Loucy (cell line): ENCODE measurements at regions not wholly inside any gene's neighbourhood (a gene's known extent, or its start where the extent isn't known, plus 50 kb on each side); places are given as distances from the start of the nearest gene placed in this dataset.

ENCODE experiments used
- EZH2phosphoT487 ChIP-seq: fragments of 200-600 bp; IDR thresholded peaks from 2 replicates; pipeline ENCODE4 v1.6.1; 2018; ENCODE audit warnings: antibody characterized with exemption, mild to moderate bottlenecking, moderate library complexity, borderline replicate concordance
- TF ChIP-seq, protein P1 (sequence below): fragments of 200-600 bp; sonication (generic); conservative IDR thresholded peaks from 2 replicates; pipeline ENCODE4 v1.5.1; 2014; ENCODE audit warnings: mild to moderate bottlenecking, antibody characterized with exemption, low read length

DNA sequence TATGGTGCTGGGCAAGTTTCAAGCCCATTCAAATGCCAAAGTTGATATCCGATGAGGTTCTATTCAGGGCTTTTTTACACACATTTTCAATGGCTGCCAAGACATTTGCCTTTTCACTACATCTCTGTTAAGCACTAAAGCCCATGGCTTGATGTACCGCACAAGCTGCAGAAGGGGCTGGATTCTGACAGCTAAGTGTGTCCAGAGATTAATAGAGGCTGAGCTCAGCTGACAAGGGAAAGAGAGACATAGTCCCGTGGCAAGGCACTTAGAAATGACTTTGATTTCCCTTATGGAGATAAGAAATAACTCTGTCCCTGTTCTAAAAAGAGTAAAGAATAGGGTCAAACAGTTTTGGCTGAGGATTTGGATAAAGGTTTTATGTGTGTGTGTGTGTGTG, 198.6 kb downstream of the DMRT2 start:
- TF ChIP-seq, protein P1, sequence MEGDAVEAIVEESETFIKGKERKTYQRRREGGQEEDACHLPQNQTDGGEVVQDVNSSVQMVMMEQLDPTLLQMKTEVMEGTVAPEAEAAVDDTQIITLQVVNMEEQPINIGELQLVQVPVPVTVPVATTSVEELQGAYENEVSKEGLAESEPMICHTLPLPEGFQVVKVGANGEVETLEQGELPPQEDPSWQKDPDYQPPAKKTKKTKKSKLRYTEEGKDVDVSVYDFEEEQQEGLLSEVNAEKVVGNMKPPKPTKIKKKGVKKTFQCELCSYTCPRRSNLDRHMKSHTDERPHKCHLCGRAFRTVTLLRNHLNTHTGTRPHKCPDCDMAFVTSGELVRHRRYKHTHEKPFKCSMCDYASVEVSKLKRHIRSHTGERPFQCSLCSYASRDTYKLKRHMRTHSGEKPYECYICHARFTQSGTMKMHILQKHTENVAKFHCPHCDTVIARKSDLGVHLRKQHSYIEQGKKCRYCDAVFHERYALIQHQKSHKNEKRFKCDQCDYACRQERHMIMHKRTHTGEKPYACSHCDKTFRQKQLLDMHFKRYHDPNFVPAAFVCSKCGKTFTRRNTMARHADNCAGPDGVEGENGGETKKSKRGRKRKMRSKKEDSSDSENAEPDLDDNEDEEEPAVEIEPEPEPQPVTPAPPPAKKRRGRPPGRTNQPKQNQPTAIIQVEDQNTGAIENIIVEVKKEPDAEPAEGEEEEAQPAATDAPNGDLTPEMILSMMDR = no peak
- no peak for TF ChIP-seq EZH2phosphoT487
